Upper lobe of right lung (tissue), 1 donor: ENCODE measurements at regions not wholly inside any gene's neighbourhood (a gene's known extent, or its start where the extent isn't known, plus 50 kb on each side); places are given as distances from the start of the nearest gene placed in this dataset.

ENCODE experiments used
- ATAC-seq: fragments of 200-7000 bp; cut with Tn5 transposase; one replicate; pipeline ENCODE4 v1.9.1; 2020; ENCODE audit warnings: mild to moderate bottlenecking, moderate library complexity
- DNase-seq: peaks from one replicate; pipeline ENCODE4 v3.0.0-alpha.2; 2020
- H3K27ac ChIP-seq: fragments of 200-600 bp; one replicate; pipeline ENCODE4 v1.8.0; 2022
- H3K27me3 ChIP-seq: fragments of 200-600 bp; one replicate; pipeline ENCODE4 v1.8.0; 2022; ENCODE audit warnings: mild to moderate bottlenecking
- H3K36me3 ChIP-seq: fragments of 200-600 bp; one replicate; pipeline ENCODE4 v1.8.0; 2022
- H3K4me1 ChIP-seq: fragments of 200-600 bp; one replicate; pipeline ENCODE4 v1.8.0; 2022
- H3K4me3 ChIP-seq: fragments of 200-600 bp; one replicate; pipeline ENCODE4 v1.8.0; 2022; ENCODE audit warnings: mild to moderate bottlenecking
- H3K9me3 ChIP-seq: fragments of 200-600 bp; one replicate; pipeline ENCODE4 v1.8.0; 2022
- intact Hi-C: fragments of 100-400 bp; cut with DNase I; formaldehyde crosslinking; loops from one replicate; pipeline ENCODE4 v1.11.0; 2022
- TF ChIP-seq, protein P1 (sequence below): fragments of 200-600 bp; IDR thresholded peaks from one replicate; pipeline ENCODE4 v1.8.0; 2022; ENCODE audit warnings: antibody characterized with exemption
- donor health status: DM: no; HTN: yes; CAD: no; lungs with severe emphysema.

DNA sequence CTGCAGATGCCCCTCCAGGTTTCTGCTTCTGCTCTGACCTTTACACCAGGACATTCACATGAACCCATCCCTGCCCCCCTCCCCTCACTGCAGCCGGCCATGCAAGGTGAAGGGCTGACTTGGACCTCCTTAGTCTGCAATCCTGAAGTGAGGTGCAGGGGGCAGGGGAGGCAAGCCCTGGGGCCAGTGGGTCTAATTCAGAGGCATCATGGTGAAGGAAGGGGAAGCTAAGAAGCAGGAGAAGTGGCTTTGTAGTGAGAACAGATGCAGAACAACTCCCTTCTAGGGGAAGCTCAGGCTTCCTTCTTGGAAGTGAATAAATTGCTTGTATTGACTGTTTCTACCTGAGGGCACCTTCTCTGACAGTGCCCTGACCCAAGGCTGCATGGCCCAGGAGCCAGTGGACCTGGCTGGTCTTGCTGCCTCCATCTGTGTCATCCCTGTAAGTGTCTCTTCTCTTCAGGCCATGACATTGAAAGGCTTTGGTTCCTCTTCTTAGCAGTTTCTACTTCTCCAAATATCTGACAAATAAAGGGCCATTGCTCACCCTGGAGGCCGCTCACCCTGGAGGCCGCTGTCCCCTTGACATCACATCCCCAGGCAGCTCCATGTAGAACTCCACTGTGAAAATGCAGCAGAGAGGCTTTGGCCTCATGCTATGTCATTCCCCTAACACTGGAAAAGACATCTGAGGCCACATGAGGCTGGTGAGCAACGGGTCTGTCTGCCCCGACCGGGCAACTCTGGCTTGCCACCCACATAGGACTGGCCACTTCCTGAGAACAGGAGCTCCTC is 55.3 kb downstream of the GADD45G start:
- H3K36me3 ChIP-seq: no peaks in the 10 kb centered on the region
- no peaks in the 10 kb centered on the region for H3K27me3 ChIP-seq
- TF ChIP-seq, protein P1, sequence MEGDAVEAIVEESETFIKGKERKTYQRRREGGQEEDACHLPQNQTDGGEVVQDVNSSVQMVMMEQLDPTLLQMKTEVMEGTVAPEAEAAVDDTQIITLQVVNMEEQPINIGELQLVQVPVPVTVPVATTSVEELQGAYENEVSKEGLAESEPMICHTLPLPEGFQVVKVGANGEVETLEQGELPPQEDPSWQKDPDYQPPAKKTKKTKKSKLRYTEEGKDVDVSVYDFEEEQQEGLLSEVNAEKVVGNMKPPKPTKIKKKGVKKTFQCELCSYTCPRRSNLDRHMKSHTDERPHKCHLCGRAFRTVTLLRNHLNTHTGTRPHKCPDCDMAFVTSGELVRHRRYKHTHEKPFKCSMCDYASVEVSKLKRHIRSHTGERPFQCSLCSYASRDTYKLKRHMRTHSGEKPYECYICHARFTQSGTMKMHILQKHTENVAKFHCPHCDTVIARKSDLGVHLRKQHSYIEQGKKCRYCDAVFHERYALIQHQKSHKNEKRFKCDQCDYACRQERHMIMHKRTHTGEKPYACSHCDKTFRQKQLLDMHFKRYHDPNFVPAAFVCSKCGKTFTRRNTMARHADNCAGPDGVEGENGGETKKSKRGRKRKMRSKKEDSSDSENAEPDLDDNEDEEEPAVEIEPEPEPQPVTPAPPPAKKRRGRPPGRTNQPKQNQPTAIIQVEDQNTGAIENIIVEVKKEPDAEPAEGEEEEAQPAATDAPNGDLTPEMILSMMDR: no peak
- H3K4me3 ChIP-seq: no peak overlapping the region
- H3K4me1 ChIP-seq: peaks cover 66% of the 10 kb centered on the region
- no peaks in the 10 kb centered on the region for H3K9me3 ChIP-seq
- DNase-seq (peak; percentile 62), ATAC-seq (peak; percentile 1)
- H3K27ac ChIP-seq: peak overlapping the region; percentile 77
- intact Hi-C loops: no loop called here

DNA sequence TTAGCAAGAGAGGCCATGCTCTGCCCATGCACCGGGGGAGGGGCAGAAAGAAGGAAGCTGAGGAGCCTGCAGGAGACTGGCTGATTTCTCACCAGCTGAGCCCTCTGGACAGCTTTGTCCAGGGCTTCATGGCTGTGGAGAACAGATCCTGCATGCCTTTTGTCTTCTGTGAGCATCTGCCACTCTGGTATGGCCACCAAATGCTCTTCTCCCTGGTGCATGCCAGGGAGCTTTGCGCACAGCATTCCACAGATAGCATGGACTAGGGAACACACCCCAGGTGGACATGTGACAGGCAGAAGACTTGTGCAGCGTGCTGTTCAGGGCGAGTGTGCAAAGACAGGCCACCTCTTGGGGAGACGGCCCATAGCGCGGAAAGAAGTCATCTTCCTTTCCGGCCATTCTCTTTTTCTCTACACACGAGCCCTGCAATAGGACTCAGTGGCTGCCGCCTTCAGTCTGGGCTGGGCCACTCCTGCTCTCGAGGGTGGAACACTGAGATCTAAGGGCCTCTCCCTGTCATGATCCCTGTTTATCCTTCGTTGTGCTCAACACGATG is 56.7 kb downstream of the GADD45G start:
- H3K9me3 ChIP-seq: no peaks in the 10 kb centered on the region
- ATAC-seq (peak; percentile 45), DNase-seq (peak; percentile 74)
- intact Hi-C loops: no loop called here
- H3K4me1 ChIP-seq: peaks cover 54% of the 10 kb centered on the region
- peak overlapping the region; percentile 77 for H3K27ac ChIP-seq
- peak overlapping the region; percentile 28 for H3K4me3 ChIP-seq
- TF ChIP-seq, protein P1: no peak
- H3K27me3 ChIP-seq: no peaks in the 10 kb centered on the region
- H3K36me3 ChIP-seq: no peaks in the 10 kb centered on the region

DNA sequence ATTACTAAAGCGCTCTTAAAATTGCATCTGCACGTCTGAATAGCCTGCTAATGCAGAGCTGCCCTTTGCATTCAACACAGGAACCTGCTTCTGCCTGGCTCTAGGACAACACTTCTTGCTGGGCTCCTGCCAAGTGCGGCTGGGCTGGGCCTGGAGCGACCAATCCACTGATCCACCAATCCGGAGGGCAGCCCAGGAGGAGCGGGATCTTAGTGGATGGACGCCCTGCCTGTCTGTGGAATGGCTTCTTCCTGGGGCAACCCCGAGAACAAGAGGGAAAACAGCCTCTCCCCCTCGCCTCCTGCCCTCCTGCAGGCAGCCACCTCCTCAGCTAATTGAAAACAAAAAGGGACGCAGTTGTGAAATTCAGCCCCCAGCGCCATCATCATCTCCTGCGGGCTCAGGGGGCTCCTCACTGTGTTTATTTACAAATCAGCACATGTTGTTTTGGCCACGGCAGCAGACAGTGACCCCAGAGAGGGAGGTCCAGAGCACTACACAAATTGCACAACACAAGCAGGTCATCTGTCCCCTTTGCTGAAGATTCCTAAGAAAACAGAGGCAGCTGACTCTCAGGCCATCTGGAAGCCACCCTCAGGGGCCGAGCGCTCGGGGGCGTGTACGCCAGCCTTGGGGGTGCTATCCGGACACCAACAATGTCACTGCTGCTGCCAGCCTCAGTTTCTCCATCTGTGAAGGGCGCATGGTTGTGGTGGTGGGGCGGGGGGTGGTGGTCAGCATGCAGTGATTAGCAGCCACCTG is 57.3 kb downstream of the GADD45G start:
- H3K27ac ChIP-seq: peak overlapping the region; percentile 77
- no peaks in the 10 kb centered on the region for H3K27me3 ChIP-seq
- DNase-seq (peak; percentile 98), ATAC-seq (peak; percentile 87)
- no peaks in the 10 kb centered on the region for H3K9me3 ChIP-seq
- H3K4me3 ChIP-seq: peak overlapping the region; percentile 28
- no peaks in the 10 kb centered on the region for H3K36me3 ChIP-seq
- intact Hi-C loops: no loop called here
- TF ChIP-seq, protein P1: no peak
- peaks cover 53% of the 10 kb centered on the region for H3K4me1 ChIP-seq

DNA sequence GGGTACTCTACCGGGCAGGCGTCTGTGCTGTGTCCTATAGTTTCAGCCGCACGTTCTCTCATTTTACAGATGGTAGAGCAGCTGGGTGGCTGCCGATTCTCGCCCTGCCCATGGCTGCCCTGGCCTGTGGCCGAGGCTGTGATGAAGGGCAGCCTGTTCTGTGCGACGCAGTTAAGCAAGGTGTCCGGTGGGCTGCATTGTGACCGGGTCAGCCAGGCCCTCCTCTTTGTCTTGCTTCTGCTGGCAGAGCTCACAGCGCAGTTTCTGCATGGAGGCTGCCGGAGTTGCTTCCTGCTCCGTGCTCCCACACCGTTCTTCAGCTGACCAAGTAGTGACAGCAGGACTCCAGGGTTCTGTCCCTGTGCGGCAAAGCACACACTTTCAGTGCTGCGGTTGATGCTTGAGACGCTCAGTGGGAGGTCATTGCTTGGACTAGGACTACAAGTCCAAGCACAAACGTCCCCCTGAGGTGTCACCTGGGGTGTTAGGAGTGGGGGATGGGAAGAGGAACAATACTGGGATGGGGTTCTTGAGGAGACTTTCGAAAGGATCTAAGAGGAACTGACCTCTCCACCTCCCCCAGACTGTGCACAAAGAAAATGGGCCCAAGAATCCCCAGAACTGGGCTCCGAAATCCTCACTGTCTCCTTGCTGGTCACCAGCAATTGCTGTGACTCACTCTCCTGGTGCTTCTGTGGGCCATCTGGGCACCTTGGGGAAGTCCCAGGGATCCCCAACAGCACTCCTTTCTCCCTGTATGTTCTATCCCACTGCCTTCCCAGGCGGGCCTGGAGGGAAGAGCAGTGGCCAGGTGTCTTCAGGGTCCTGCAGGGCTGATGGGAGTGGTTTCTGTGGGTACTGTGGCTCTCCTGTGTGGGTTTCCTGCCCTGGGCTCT is 58.2 kb downstream of the GADD45G start:
- ATAC-seq: no peak
- peak; percentile 67 for DNase-seq
- H3K36me3 ChIP-seq: no peaks in the 10 kb centered on the region
- H3K4me3 ChIP-seq: no peak overlapping the region
- TF ChIP-seq, protein P1: no peak
- H3K4me1 ChIP-seq: peaks cover 54% of the 10 kb centered on the region
- peak overlapping the region; percentile 77 for H3K27ac ChIP-seq
- intact Hi-C loops: no loop called here
- no peaks in the 10 kb centered on the region for H3K27me3 ChIP-seq
- no peaks in the 10 kb centered on the region for H3K9me3 ChIP-seq

DNA sequence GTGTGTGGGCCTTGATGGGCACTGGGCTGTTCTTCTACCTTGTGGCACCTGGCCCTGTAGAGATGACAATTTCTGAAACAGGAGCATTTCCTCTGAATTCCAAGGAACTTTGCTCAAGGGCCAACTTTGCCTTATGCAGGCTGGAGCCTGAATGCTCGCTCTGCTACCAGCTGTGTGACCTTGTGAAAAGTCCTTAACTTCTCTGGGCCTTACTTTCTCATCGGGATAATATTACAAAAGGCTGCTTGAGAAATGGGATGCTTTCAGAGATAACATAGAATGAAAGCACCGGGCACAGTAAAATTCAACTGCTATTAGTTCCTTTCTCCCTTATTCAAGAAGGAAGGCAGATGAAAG is 58.8 kb downstream of the GADD45G start:
- no peak for DNase-seq
- Histone ChIP-seq H3K27me3 (no peaks in the 10 kb centered on the region), H3K4me3 (no peak overlapping the region), H3K36me3 (no peaks in the 10 kb centered on the region), H3K4me1 (peaks cover 58% of the 10 kb centered on the region), H3K27ac (peak overlapping the region; percentile 77), H3K9me3 (no peaks in the 10 kb centered on the region)
- intact Hi-C loops: no loop called here
- TF ChIP-seq, protein P1: no peak
- no peak for ATAC-seq
